NOMO-1 treated with DMSO at 0.1 percent for 48 hours (cell line): ENCODE measurements at regions not wholly inside any gene's neighbourhood (a gene's known extent, or its start where the extent isn't known, plus 50 kb on each side); places are given as distances from the start of the nearest gene placed in this dataset.

Experiments used
- DNase-seq: peaks from one replicate; lab custom pipeline; 2025; ENCODE audit not compliant: unreplicated experiment; lab: John Stamatoyannopoulos, UW

DNA sequence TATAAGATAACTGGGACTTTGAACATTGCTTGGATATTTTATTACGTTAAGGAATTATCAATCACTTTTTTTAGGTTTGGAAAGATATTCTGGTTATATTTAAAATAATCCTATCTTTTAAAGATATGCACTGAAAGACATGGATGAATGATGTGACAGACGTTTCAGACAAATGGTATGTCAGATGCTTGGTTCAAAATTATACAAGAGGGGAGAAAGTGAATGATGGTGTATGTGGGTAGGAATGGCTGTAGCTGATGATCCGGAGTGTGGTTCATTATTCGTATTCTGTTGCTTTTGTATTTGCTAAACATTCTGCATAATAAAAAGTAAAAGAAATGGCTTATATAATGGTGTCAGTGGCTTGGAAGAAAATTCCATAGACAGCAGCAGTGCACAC lies 51.0 kb upstream of the SNRPB2 start:
- DNase-seq: no peak

- no peak for DNase-seq
These were observed 52.9 kb upstream of the SNRPB2 start for GRCh38 chr20:16676891-16677290.

DNA sequence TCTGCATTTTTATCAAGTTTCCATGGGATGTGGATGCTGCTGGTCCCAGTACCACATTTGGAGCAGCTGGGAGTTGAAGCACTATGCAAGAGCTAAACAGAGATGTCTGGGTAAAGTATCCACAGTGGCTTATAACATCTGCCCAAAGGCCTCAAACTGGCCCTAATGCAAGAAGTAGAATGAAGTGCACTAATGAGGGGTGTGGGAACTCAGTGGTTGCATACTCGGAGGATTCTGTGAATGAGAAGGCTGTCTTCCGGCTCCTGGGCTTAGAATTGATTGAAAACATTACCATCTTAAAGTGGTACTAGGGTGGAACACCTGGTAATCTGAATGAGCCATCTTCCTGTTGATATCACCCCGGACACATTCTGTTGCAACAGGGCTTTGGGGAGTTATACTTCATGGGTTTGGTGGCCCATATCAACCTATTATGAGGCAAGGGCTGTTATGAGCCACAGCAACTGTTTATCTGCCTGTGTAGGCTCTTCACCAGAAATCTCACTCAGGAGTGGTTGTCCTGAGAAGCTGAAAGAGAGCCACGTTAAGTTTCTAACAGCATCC lies 54.7 kb upstream of the SNRPB2 start:
- DNase-seq: no peak

GRCh38 chr20:16674243-16674642 lies 55.6 kb upstream of the SNRPB2 start:
- no peak for DNase-seq

DNA sequence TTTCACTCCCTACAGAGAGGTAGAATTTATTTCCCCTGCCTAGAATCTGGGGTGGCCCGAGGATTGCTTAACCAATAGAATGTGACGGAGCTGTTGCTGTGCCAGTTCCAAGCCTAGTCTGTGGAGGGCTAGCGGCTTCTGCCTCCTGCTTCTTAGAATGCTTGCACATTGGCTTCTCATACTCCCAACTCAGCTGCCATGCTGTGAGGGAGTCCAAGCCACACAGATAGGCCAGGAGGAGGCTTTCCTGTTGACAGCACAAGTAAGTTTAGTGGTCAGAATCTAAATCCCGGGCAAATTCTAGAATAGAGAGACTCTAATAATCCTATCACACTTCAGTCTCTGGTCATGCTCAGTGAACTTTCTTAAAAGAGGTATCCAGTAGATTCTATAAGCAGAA lies 57.5 kb upstream of the SNRPB2 start:
- no peak for DNase-seq

DNA sequence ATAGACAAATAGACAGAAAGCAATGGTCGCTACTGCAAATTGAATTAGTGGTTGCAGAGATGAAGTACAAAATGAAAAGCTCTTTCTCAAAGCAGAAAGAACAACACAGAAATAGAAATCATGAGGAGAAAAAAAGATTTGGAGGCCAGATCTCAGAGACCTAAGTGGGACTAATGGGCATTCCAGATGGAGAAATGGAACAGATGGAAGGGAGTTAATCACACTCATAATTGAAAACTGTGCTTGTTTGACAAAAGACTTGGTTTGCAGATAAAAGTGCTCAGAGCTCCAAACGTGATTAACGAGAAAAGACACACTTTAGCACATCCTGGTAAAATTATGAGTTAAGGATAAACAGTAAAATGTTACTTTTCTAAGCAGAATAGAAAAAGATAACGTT lies 58.1 kb upstream of the SNRPB2 start:
- no peak for DNase-seq

DNA sequence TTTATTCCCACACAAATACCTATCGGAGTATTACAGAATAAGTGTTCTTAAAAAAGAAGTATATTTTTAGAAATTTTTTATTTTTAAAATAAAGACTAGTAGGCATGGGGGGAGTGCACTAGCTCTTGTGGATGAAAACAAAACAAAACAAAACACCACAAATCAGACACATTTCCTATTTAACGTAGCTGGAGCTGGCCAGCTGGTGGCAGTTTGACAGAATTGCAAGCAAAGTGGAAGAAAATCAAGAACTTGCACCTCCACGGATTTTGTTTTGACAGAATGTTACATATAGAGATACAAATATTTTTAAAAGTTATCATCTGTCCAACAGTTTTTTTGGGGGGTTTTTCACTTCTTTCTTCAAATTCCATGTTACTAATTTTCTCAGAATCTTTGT lies 63.6 kb upstream of the SNRPB2 start:
- DNase-seq: no peak

- no peak for DNase-seq
These were observed 65.8 kb upstream of the SNRPB2 start for GRCh38 chr20:16664020-16664419.

DNA sequence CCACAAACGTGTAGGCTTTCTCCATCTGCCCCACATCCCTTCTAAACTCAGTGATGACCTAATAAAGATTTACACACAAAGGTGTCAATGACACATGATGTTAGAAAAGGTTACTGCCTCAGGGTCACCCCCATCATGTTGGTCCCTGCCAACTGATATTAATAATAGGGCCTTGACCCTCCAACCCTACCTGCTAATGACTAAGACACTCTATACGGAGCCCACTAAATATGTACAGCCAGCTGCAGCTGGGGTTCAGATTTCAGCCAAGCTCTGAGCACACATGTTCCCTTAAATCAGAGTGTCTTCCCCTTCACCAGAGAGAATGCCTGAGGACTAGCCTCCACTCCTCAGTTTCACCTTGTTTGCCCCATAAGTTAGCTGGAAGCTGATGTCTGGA lies 67.4 kb upstream of the SNRPB2 start:
- no peak for DNase-seq

GRCh38 chr20:16661756-16662155 lies 68.1 kb upstream of the SNRPB2 start:
- DNase-seq: peak; percentile 74

DNA sequence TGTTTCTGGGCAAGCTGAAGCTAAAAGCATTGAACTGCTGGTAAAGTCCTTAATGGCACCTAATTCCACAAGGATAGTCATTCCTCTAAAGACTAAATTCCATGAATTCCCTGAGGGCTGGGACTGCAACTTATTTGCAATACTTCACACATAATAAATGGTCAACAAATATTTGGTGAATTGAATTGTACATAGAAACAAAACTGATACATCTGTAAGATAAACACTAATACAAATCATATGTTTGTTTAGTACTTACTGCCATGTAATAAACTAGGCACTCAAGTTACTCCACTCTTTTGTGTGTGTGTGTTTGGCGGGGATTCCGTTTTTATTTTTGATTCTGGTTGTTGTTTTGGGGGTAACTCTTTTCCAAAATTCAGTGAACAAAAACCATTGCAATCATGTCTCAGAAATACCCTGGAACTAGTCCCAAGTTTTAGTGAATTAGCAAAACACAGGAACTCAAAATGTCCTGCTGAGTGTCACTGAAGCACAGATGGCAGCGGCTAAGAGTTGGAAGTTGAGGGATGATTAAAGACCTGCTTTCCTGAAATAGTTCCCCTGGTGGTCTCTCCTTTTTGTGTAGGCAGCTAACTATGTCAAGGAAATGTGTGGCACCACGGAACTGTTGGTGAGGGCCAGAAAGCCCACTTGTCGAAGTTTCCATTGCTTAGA lies 74.8 kb upstream of the SNRPB2 start:
- DNase-seq: no peak

DNA sequence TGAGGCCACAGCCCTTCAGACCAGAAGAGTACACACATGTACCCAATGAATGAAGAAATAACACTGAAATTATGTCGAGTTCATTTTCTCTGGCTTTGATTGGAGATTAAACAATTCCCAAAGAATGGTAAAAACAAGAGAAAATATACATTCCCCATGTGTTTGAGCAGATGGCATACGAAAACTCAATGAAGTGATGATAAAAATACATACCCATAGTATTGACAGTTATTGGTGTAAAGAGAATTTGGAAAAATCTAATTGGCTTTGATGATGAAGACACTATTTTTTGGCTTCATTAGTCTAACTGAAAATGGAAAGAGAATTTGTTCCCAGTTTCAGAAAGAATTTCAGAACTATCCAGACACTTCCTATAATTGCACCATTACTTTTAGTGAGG lies 76.6 kb upstream of the SNRPB2 start:
- no peak for DNase-seq

DNA sequence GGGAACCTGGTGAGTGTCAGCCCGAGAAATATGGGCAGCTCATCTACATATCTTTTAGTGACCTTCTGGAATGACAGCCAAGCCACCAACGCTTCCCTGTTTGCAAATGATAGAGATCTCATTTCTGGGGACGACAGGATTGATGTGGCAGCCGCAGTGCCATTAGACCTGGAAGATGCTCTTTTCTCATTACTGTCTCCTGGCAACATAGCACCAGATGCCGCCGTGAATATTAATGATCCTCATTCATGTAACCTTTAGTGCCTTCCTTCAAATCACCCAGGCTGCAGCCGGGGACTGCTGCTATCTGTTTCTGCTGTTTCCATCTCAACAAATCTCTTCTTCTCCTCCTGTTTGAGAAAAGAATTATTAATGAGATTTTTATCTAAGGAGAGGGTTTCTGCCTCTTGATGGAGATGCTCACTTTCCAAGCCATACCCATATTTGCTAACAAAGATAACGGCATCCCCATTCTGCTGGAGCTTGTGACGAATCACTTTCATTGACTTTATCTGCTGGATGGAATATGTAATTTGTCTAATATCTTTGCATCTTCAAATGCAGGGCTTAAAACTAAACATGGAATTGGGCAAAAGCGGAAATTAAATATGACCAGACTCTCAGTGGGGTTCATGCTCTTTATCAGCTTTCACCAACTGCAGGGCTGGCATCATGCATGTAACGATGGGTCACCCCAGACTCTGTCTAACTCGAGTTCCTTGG lies 74.8 kb upstream of the KIF16B start:
- DNase-seq: no peak

GRCh38 chr20:16641511-16642023 lies 68.3 kb upstream of the KIF16B start:
- no peak for DNase-seq

DNA sequence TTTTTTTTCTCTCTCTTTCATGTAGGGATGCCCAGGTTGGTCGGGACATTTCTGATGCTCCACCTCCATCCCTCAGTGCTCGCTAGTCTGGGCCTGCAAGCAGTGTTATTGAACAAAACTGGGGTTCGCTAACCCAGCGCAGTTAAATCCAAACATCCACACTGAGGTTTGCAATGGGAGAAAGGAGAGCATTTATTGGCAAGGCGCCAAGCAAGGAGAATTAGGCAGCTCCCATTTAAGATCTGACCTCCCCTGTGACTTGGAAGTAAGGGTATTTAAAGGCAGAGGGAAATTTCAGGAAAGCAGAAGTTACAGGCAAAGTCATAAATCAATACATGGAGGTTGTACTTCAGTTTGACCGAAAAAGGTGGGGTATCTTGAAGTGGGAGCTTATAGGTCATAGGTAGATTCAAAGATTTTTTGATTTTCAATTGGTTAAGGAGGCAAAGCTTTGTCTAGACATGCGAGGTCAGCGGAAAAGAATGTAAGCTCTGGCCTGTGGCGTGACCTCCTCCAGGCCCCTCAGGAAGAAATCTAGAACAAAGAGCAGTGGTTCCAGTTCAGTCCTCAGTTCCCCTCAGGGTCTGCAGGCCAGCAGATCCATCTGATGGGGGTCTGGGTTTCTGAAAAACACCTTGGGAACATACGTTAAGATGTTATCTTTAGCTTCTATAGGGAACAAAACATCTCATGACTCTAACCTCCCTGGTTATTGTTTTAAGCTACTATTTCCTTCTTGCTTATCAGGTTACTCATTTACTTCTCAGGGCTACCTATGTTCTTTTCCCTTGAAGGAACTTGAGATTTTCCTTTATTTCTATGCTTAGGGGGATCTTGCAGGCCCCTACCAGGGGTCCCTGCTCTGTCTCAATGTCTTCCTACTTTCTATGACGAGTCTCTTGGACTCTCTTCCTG lies 66.0 kb upstream of the KIF16B start:
- peak; percentile 39 for DNase-seq

DNA sequence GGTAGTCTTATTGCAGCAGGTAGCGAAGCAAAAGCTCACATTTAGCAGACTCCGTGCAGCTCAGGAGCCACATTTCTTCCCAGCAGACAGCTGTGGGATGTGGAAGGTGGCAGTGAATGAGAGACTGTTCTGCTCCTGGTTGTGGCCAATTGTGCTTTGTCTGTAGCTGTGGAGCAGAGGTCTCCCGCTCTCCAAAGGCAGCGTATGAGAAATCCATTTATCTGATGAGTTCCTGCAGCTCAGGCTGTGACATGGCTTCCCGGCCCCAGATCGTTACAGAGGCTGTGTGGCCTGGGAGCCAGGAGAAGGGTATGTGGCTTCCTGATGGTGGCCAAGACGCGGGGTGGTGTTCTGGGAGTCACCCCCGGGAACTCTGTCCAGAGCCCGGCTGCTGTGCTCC lies 64.5 kb upstream of the KIF16B start:
- DNase-seq: no peak

- DNase-seq: no peak
These were observed 53.6 kb upstream of the KIF16B start for GRCh38 chr20:16626849-16627248.

GRCh38 chr20:16624106-16624505 lies 50.9 kb upstream of the KIF16B start:
- DNase-seq: no peak
